H1 (cell line): ENCODE measurements at regions not wholly inside any gene's neighbourhood (a gene's known extent, or its start where the extent isn't known, plus 50 kb on each side); places are given as distances from the start of the nearest gene placed in this dataset.

ENCODE experiments used
- BACH1 ChIP-seq: IDR thresholded peaks from 2 replicates; pipeline ENCODE4 v1.6.1; 2012; ENCODE audit warnings: low read length, improper control_type of control experiment
- CBX5 ChIP-seq: fragments of 300-800, 300-1000 bp; sonication (generic); IDR thresholded peaks from 2 replicates; pipeline ENCODE4 v1.7.1; 2016; ENCODE audit warnings: antibody characterized with exemption, low read length, low read depth
- CBX8 ChIP-seq: fragments of 300-800, 300-1000 bp; sonication (generic); IDR thresholded peaks from 2 replicates; pipeline ENCODE4 v1.7.1; 2016; ENCODE audit warnings: low read depth, low read length, borderline replicate concordance
- CTCF ChIP-seq, 3 experiments: IDR thresholded peaks; 1 replicate in 2 of 3; 2 replicates in 1 of 3; pipeline versions ENCODE4 v1.5.1 to v1.6.1; 2011; ENCODE audit warnings: low read length in 3 of 3, mild to moderate bottlenecking in 3 of 3, inconsistent platforms in 2 of 3, low read depth in 1 of 3, moderate library complexity in 1 of 3; ENCODE audit not compliant: insufficient read depth in 1 of 3; ENCODE audit errors: control extremely low read depth in 1 of 3
- EP300 ChIP-seq, 2 experiments: IDR thresholded peaks; 1 replicate in 1 of 2; 2 replicates in 1 of 2; pipeline ENCODE4 v1.6.1; 2011 to 2012; ENCODE audit warnings: low read depth in 2 of 2, low read length in 2 of 2, mild to moderate bottlenecking in 2 of 2, borderline replicate concordance in 1 of 2, inconsistent platforms in 1 of 2, moderate library complexity in 1 of 2
- EZH2 ChIP-seq: fragments of 200-600 bp; sonication (generic); IDR thresholded peaks from 2 replicates; pipeline ENCODE4 v1.7.1; 2012; ENCODE audit warnings: low read depth, mild to moderate bottlenecking, moderate library complexity, low read length, inconsistent platforms; ENCODE audit not compliant: severe bottlenecking
- GABPA ChIP-seq: IDR thresholded peaks from 2 replicates; pipeline ENCODE4 v1.6.1; 2011; ENCODE audit warnings: mild to moderate bottlenecking, low read length, moderate library complexity, borderline replicate concordance; ENCODE audit not compliant: insufficient read depth
- HDAC2 ChIP-seq, 2 experiments: fragments of 300-600 bp in 1 of 2; sonication (generic) in 1 of 2; IDR thresholded peaks; 2 replicates each; pipeline ENCODE4 v1.6.1; 2011 to 2012; ENCODE audit warnings: low read depth in 2 of 2, low read length in 2 of 2, mild to moderate bottlenecking in 2 of 2, moderate library complexity in 2 of 2, borderline replicate concordance in 1 of 2, inconsistent platforms in 1 of 2
- RFX5 ChIP-seq: IDR thresholded peaks from 2 replicates; pipeline ENCODE4 v1.6.1; 2011; ENCODE audit warnings: low read depth, low read length, improper control_type of control experiment, borderline replicate concordance
- SP1 ChIP-seq: IDR thresholded peaks from 2 replicates; pipeline ENCODE4 v1.6.1; 2011; ENCODE audit warnings: low read depth, low read length
- SP2 ChIP-seq: IDR thresholded peaks from 2 replicates; pipeline ENCODE4 v1.6.1; 2012; ENCODE audit warnings: mild to moderate bottlenecking, low read length, inconsistent platforms
- TAF1 ChIP-seq: IDR thresholded peaks from 2 replicates; pipeline ENCODE4 v1.6.1; 2011; ENCODE audit warnings: mild to moderate bottlenecking, low read depth, low read length

GRCh38 chr17:72518159-72518732 is 397.4 kb downstream of the SOX9 start:
- TF ChIP-seq CBX5, result no peak
- no peak for TF ChIP-seq EZH2
- no peak for TF ChIP-seq CTCF (IDR thresholded peaks at IDR 0.05; ENCODE audit: control extremely low read depth in 1 of 3, insufficient read depth in 1 of 3, low read depth in 1 of 3, low read length in 3 of 3)
- TF ChIP-seq EP300 (IDR thresholded peaks at IDR 0.05; ENCODE audit: borderline replicate concordance in 1 of 2, low read depth in 2 of 2, low read length in 2 of 2), result no peak
- TF ChIP-seq SP1, result no peak
- no peak for TF ChIP-seq GABPA
- no peak for TF ChIP-seq HDAC2 (IDR thresholded peaks at IDR 0.05; ENCODE audit: borderline replicate concordance in 1 of 2, low read depth in 2 of 2, low read length in 2 of 2)
- no peak for TF ChIP-seq BACH1
- no peak for TF ChIP-seq RFX5
- TF ChIP-seq TAF1, result no peak
- no peak for TF ChIP-seq SP2
- TF ChIP-seq CBX8, result no peak
